Iris pigment epithelial cell (primary cell): ENCODE measurements at regions not wholly inside any gene's neighbourhood (a gene's known extent, or its start where the extent isn't known, plus 50 kb on each side); places are given as distances from the start of the nearest gene placed in this dataset.

Experiments
- DNase-seq: peaks from one replicate; pipeline ENCODE4 v3.0.0-alpha.2; 2011; ENCODE audit warnings: low read depth

DNA sequence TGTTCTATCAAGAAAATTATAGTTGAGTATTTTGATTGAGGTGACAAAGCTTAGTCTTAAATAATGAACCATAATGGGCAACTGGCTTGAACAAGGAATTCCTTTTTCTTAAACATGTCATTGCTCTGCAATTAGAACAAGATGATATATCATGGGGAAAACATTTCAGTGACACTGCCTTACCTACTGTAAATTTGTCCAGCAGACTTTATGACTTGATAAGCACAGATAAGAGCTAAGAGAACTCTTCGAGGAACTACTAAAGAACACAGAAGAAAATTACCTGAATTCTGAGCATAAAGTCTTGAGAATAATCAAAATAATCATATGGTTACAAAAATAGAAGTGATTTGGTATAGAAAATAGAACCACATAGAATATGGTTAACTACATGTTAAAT lies 257.8 kb downstream of the PDHA2 start:
- DNase-seq = no peak

DNA sequence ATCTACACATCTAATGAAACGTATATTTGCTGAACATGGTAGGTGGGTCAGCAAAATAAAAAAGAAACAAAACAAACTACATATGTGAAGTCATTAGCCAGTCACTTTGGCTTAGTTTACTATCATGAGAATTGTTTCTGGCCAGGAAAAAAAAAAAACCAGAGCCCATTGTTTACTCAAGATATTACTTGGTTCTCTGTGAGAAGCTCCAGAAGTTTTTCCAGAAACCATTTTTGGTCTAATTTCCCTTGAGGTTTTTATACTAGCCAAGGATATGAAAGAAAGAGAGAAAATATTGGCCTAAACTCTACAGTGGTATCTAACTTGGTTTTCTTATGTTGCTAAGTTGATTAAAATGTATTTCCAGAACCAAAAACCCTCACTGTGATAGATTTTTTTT lies 259.1 kb downstream of the PDHA2 start:
- DNase-seq = no peak

DNA sequence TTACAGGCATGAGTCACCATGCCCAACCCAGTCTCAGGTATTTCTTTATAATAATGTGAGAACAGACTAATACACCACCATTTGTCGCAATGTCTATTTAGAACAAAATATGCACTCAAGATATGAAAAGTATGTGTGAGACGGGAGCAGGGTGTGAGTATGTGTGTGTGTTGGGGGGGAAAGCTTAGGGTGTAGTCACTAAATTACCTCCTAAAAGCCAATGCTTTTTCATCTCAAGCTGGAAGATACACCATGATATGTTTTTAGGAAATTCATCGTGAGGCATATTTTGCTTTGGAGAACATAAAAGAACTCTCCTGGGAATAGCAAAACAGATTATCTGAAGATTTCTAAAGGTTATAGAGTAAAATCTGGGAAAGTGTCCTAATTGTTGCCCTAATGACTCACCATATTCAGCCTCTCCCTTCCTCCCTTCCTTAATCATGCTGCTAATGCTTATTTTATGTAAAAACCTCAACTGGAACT lies 262.7 kb downstream of the PDHA2 start:
- DNase-seq = peak; percentile 47

DNA sequence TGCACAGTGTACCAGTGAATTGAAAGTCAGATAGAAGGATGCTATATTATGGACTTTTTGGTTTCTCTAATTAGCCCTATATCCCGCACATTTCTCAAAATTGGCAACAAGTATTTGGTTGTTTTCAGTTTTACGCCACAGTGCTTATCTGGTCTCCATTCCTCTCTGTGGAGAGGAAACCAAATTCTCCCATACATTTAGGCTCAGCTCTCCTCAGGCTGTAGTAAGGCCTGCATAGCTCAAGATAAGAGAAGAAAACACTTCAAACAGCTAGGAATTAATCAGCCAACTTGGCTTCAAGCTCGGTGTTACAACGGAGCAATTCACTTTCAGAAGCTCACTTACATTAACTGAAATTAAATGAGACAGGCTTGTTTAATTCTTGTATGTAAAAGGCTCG lies 263.2 kb downstream of the PDHA2 start:
- DNase-seq = peak; percentile 10

DNA sequence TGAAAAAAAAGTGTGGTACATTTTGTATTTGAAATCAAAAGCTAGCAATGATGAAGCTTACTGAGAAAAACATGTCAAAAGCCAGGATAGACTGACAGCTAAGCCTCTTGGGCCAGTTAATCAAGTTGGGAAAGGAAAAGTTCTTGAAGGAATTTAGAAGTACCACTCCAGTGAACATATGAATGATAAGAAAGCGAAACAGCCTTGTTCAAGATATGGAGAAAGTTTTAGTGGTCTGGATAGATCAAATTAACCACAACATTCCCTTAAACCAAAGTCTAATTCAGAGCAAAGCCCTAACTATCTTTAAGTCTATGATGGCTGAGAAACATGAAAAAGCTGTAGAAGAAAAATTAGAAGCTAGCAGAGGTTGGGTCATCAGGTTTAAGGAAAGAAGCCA lies 268.3 kb downstream of the PDHA2 start:
- peak; percentile 3 for DNase-seq

DNA sequence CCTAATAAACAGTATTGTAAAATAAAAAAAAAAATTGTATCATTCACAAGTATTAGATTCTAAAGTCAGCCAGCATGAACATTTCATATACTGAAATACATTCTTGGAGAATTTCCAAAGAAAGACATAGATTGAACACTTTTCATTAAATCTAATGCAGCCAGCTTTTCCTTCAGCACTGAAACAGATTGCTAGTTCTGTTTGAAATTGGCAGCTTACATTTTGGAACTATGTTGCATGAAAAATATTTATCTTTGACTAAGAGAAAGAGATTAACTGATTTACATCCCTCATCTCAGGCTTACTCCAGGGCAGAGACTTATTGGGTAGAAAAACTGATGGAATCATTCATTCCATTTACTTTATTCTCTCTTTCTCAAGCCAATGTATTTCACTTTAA lies 272.7 kb downstream of the PDHA2 start:
- no peak for DNase-seq

DNA sequence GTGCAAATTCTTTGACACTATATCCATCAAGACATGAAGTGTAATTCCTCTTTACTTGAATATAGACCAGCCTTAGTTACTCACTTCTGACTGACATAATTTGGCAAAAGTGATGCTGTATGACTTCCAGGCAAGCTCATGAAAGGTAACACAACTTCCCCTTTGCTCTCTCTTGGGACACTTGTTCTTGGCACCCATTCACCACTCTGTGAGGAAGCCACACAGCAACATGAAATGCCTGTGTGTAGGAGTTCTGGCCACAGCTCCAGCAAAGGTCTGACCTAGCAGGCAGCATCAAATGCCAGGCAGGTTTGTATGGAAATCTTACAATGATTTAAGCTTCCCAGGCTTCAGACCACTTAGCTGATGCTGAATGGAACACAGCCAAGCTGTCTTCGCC lies 280.3 kb downstream of the PDHA2 start:
- no peak for DNase-seq

DNA sequence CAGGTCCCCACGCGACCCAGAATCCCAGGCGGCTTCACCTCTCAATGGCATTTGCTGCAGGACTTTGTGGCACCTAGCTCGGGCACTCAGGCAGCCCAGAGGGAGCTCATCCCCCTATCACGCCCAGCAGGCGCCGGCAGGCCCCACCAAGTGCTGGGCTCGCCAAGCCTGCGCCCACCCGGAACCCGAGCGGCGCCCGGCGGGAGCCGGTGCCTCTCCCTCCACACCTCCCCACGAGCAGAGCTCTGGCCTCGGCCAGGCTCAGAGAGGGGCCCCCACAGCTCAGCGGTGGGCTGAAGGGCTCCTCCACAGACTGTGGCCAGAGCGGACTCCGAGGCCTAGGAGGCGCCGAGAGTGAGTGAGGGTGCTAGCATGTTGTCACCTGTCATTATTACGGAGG lies 286.3 kb downstream of the PDHA2 start:
- no peak for DNase-seq

DNA sequence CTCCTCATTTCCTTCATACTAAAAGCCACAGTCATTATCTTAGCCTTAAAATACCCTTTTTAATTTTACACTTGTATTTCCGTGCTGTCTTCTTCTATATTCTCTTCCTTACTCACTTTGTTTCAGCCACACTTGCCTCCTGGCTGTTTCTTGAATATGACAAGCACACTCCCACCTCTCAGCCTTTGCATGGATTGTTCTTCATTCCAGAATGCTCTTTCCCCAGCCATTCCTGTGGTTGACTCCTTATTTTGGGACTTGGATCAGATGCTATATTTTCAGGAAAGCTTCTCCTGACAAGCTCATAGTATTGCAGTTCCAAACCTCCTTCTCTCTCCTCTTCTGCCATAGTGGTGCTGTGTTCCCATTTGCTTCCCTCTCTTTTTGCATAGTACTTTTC lies 291.3 kb downstream of the PDHA2 start:
- DNase-seq = no peak

DNA sequence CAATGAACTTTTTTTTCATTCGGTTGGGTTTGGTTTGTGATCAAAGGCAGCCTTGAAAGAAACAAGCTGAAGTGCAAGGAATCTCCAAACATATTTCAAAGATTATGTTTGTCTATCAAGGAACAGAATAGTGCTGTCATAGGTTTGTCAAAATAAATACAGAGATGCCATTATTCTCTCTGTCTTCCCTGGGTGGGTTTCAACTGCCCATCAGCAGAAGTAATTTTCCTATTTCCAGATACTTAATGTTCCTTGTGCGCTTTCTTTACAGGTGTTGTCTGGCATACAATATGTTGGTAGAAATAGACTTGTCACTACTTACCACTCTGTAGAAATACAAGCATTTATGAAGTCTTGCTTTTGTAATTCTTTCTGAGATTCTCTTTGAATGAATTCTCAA lies 294.9 kb downstream of the PDHA2 start:
- DNase-seq = no peak

DNA sequence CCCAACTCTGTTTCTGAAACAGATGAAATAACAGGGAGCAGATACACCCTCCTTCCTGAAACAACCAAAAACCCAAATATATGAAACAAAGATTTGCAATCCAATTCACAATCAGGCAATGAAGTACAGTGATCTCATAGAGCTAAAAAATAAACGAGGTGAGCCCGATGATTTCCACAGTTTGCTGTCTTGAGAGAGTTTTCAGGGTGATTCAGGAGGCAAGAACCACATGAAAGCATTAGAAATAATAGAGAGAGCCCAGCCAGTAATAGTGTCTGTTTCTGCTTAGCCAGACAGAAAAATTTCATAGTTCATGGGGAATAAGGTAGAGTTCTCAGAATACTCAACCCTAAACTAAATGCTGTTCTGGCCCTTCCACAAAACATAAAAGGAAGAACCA lies 296.2 kb downstream of the PDHA2 start:
- peak; percentile 12 for DNase-seq

DNA sequence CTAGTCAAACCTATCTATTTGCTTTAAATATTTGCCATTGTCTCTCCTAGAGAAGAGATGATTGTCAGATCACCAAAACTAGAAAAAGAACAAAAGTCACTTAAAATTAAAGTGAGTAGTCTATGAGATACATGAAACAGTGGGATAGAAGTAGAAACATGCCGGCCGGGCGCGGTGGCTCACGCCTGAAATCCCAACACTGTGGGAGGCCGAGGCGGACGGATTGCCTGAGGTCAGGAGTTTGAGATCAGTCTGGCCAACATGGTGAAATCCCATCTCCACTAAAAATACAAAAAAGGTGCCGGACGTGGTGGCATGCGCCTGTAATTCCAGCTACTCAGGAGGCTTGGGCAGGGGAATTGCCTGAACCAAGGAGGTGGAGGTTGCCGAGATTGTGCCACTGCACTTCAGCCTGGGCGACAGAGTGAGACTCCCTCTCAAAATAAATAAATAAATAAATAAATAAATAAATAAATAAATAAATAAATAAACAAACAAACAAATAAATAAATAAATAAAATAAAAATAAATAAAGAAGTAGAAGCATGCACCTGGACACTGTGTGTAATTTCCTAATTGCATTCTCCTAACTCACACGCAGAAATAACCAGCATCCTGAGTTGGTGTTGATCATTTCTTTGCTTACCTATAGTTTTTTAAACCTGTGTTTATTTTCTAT lies 299.5 kb downstream of the PDHA2 start:
- no peak for DNase-seq

DNA sequence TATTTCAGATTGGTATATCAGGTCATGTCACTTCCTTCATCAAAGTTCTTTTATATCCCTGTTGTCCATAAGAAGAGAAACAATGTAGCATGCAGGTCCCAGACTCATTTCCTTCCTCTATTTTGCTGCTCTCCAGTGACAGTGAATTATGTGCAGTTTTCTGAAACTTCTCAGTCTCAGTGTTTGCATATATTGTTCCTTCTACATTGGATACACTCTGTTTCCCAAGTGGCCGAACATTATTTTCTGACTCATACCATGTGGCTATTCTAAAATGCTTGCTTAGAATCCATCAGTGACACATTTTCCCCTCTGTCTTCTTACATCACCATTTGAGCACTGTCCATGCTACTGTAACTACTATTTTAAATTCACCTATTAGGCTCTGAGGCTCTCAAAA lies 305.7 kb downstream of the PDHA2 start:
- peak; percentile 11 for DNase-seq

DNA sequence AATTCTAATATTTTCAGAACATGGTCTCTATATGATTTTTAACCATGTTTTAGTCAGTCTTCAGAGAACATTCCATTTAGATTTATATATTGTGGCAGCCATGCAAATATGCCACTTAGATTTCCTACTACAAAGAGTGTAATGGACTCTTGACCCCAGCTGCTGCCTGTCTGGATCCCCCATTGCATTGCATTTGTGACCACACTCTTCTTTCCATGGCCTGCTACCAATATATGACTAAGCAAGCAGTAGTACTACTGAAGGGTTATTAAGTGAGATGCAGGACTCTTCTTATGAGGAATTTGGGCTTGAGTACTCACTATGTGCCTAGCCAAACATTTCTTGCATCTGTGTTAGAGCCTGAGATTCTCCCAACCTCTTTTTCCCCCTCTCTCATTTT lies 306.8 kb downstream of the PDHA2 start:
- DNase-seq = peak; percentile 13

DNA sequence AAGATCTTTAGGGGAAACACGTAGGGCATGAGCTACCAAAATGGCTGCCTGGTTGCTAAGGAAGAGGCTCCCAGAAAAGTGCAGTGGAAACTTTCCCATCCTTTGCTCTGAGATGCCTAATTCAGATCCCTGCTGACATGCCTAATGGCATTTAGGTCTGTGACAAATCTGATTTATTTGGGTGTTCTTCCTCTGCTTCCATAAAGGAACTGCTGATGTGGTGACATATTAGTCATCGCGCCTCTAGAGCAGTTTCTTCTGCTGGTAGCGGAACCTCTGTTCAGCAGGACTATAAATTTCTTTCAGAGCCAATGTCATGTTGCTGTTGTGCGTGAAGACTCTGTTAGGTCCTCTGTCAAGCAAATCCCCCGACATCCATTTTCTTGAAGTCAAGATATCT lies 310.0 kb downstream of the PDHA2 start:
- DNase-seq = no peak

DNA sequence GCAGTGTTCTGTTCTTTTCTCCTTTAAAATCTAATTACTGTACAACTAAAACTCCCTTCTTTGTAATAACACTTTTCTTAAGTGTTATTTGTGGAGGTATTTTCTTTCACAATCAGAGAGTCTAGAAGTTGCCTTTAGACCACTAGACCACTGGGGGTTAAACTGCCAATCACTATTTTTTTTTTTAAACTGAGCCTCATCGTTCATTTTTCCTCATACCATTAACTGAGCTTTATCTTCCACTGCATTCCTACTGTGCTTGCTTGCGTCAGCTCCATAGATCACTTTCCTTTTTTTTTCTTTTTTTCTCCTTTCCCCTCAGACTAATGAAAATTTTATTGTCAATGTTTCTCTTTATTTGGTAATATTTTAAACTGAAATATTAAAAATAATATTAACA lies 310.6 kb downstream of the PDHA2 start:
- DNase-seq = no peak

DNA sequence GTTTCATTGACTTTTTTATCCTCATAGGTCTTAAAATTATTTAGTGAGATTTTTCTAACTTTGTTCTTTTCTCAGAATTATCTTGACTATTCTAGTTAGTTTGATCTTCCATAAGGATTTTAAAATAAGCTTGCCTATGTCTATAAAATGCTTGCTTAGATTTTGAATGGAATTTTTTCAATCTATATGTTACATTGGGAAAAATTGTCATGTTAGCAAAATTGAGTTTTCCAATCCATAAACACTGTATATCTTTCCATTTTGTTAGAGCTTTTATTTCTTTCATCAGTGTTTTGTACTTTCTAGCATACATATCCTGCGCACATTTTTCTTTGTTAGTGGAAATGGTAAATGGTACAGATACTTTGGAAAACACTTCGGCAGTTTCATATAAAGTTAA lies 312.9 kb downstream of the PDHA2 start:
- DNase-seq = no peak

DNA sequence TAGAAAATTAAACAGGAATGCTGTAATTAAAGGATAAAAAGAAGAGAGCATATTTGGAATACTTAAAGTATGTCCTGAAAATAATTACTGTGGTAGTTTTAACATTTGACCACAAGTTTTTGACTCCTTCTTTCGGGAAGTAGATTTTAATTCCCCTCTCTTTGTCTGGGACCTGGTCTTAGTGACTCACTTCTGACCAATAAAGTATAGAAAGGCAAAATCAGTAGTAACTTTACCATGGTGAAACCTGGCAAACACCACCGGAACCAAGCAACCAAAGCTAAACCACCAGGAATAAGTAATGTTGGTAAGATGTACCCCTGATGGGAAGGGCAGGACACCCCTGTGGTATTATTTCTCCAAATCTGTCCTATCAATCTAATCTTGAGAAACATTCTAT lies 314.8 kb downstream of the PDHA2 start:
- no peak for DNase-seq

DNA sequence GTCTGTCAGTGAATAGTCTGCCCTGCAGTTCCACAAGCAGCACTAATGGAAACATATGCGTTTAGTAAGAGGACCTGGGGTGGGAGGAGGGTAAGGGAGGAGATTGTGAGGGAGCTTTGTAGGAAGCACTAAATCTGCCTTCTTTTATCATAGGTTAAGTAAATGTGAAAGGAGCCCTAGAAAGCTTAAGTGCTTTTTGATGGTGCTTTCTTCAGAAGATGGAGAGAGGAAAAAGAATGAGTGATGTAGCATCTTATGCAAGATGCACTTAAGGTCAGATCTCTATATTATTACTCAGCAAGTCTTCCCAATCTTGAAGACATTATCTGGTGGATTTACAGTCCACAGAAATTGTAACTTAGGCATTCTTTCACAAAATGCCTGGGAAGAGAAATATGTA lies 322.7 kb downstream of the PDHA2 start:
- peak; percentile 67 for DNase-seq

DNA sequence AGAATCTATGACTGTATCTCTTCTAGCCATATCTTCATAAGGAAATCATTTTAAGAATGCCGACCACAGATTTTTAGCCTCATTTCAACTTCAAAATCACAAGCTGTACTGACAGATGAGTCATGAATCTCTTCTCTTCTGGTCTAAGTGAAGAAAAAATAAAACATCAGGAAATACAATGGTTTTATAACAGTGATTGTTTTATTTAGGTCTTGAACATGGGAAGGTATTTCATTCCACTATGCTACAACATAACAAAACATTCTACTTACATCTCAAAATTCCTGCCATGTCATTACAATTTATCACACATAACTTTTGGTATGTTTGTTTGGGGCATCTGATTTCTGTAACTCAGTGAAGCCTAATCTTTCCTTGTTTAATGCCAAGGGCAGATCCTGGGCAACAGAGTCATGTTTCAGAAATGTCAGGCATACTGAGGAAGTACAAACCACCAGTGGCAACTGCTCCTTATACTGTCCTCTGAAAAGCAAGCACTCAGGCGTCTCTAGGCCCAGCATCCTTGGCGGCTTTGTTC lies 325.0 kb downstream of the PDHA2 start:
- DNase-seq = peak; percentile 91

DNA sequence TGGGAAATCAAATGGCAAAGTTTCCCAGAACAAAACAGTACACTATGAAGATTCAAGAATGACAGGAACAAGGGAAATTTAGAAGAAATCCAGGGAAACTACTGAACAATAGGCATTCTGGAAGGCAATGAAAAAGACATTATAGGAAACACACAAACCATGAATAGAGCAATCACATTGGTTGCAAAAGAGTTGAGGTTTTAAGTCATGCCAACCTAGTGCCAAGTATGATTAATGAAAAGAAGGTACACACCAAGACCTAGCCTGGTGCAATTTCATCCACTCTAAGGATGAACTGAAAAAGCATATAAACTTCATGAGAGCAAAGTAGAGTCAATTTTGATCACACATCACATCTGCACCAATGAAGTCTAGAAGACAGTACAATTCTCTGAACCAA lies 326.9 kb downstream of the PDHA2 start:
- DNase-seq = no peak

DNA sequence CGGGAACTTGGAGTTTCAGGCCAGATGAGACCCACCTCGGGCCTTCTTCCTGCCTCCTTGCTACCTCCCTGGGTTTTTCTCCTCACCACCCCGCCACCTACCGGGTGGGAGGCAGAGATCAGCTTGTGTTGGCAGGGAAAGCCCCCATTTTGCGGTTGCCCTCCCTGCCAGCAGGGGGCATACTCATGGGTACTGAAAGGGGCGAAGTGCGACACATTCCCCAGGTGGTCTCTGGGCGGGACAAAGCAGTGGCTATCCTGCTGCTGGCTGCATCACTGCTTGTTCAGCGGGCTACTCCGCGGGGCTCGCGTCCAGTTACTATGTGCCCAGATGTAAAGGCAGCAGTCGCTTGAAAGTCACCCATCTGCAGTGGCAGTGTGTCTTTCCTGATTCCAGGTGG lies 330.3 kb downstream of the PDHA2 start:
- DNase-seq = no peak

DNA sequence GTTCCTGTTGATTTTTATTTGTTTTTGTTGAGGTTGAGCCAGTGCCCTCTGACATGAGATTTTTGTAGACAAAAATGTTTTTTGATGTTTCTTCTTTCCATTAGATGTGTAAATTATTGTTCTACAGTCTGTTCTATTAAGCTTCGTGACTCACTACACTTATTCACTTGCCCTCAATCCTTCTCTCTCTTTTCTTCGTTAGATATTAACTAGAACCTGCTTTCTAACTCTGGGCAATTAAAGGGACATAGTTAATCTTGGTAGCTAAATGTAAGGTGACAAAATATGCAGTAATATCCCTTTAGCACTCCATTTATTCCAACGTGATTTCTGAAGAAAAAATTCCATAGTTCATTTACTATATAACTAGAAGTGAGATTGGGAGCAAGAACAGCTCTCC lies 333.9 kb downstream of the PDHA2 start:
- DNase-seq = no peak

DNA sequence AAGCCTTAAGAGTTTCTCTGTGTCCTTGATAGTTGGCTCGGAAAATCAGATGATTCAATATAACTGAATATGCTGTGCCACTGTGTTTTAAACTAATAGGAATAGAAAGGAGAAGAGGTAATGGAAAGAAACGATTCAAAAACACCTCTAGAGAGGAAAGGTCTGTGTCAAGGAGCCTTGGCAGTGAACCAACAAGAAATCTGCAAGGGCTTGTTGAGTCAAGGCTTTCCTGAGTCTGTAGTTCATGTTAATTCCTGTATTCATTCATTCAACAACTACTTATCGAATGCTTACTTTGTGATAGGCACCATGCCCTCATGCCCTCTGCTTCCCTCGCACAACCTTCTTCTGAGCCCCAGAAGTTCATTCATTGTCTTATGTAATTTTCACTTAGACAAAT lies 336.0 kb downstream of the PDHA2 start:
- no peak for DNase-seq
